RKO (cell line): ENCODE measurements at regions not wholly inside any gene's neighbourhood (a gene's known extent, or its start where the extent isn't known, plus 50 kb on each side); places are given as distances from the start of the nearest gene placed in this dataset.

Experiments
- DNase-seq: peaks from one replicate; pipeline ENCODE4 v3.0.0-alpha.2; 2016; ENCODE audit warnings: low spot score

- no peak for DNase-seq
Observed at GRCh38 chr6:48236375-48236774, 125.4 kb upstream of the PTCHD4 start.

- no peak for DNase-seq
Observed at GRCh38 chr6:48233063-48233462, 122.1 kb upstream of the PTCHD4 start.

DNA sequence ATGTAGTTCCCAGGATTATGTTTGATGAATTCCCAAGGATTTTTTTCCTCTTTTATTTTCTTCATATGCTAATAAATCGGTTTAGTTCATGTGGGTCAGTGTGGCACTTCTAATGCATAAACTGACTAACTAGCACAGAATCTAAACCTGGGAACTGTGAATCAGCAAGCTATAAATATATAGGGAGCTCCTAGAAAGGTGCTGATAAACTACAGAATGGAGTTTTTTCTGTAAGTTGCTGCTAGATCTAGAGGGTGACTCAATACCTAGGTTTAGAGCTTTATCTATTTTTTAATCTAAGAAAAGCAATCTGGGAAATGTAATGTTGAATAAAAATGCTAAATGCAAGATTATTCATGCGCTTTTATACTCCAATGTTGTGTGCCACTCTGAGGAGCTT, 118.8 kb upstream of the PTCHD4 start:
- DNase-seq = no peak

GRCh38 chr6:48222241-48222640, 111.2 kb upstream of the PTCHD4 start:
- DNase-seq = no peak

- DNase-seq = no peak
Observed at GRCh38 chr6:48213076-48213788, 102.2 kb upstream of the PTCHD4 start.

GRCh38 chr6:48212501-48212900, 101.5 kb upstream of the PTCHD4 start:
- DNase-seq = no peak

DNA sequence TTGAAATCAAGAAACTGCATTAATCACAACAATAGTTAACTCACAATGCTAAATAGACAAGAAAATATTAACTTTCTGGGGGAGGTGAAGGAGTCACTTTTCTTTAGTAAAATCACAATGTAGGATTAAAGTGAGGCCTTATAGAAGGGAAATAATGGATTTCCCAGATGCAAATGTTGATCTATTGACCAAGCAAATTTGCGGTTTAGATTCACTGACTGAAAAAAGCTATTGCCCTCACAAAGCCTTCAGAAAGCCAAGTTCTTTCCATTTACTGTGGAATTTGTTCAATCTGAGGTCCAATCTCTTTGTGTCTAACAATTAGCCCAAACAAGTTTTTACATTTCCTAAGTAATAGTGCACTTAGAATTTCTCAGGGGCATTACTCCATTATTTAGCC, 95.1 kb upstream of the PTCHD4 start:
- DNase-seq = no peak

- no peak for DNase-seq
Observed at GRCh38 chr6:48200869-48201390, 89.9 kb upstream of the PTCHD4 start.

GRCh38 chr6:48199499-48199898, 88.5 kb upstream of the PTCHD4 start:
- no peak for DNase-seq

DNA sequence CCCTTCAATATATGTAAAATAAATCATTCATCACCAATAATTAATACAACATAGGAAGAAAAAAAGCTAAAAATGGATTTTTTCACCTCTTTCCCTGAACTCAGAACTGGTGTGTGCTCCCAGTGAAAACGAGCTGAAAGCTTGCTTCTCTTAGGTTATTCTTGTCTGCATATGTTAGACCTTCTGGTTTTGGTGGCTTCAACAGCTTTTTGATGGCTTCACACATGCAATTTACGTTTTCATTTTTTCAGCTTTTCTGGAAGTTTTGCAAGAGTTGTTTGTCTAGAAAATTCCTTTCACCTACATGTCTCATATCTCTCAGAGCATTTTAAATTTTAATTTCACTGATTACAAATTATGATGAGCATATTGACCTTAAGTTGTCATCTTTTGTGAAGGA, 86.9 kb upstream of the PTCHD4 start:
- DNase-seq = no peak

DNA sequence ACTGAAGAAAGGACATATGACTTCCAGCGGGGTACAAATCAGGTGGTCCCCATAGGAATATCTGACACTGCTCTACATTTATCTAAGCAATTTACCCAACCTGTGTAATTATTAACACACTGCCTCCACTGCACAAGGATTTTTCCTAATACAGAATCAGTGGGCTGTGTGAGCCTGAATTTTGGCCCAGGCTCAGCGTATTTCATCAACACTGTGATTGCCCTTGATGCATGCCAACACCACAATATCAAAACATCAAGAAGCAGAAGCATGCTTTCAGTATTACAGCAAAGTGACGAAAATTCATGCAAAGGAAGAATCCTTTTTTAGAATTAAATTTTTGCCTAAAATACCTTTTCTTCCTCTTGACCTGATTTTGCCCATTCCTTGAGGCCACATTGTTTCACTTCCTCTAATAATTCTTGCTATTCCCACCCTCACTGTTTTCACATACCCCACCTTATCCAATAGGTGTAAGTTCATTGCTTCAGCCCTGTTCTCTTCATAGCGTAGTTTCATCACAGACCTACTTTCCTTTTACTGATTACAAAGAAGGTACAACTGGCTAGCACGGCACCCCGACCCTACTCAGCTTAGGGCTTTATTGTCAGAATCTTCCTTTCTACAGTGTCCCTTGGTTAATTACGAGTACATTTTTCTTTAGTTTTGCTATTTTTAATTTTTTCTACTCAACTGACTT, 83.7 kb upstream of the PTCHD4 start:
- DNase-seq = no peak

- no peak for DNase-seq
Observed at GRCh38 chr6:48188158-48188557, 77.2 kb upstream of the PTCHD4 start.

- DNase-seq = no peak
Observed at GRCh38 chr6:48186746-48187145, 75.7 kb upstream of the PTCHD4 start.

DNA sequence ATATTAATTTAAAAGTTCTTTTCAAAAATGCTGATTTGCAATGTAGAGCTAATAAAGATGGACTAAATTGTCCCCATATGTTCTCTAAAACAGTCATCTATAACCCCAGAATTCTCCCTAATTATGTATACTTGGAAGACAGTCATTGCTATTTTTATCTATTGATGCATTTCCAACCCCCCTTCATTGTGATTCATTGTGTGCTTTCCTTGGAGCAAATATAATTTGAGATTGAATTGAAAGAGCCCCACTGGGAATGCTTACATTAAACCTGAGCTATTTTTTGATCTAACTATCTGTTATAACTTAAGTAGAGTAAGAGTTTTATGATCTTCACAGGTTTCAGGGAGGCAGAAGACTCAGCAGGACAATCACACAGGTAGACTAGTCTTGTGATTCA, 73.7 kb upstream of the PTCHD4 start:
- no peak for DNase-seq

DNA sequence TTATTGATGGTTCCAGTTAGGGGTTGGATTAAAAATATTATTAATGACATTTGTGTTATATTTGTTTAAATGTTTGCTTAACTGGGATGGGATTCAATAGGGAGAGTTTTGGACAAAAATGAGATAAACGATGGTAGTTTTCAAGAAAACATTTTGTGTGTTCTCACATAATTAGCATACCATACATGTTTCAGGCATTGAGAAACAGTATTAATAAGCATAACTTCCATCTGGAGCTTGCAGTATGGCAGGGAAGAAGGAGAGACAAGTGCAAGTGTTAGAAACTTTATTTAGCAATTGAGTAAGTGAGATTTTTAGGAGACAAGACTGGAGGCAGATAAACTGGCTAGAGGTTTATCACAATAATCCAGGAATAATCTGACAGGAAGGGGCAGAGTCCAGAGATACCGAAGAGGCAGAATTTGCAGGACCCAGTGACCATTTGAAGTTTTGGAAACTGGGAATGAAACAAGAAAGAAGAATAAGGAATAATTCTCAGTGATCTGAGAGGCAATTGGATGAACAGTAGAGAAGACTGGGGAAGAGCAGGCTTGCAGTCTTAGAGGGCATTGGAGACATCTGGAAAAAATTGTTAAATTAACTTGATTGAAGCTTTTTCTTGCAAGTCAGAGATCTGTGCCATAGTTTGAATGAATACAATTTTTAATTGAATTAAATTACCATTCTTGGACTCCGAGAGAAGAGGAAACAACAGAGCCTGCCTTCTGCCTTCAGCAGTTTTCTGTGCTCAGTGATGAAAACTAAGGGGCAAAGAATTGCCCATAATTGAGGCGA, 73.0 kb upstream of the PTCHD4 start:
- no peak for DNase-seq

DNA sequence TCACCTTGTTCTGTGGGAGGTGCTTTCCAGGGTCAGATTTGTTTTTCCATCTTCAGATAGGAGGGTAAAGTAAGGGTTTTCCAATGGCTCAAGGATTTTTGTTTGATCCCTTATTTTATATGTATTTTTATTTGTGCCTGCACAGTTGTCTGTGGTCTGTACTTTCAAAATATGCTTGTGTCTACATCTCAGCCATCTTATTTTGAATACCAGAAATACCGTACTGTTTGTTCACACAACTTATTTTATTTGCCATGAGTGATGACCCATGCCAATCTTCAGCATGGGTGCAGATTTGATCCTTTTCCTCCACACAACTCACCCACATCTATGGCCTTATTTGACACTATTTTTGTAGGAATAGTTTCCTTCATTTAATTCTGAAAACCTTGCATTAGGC, 72.2 kb upstream of the PTCHD4 start:
- DNase-seq = no peak

GRCh38 chr6:48178700-48179099, 67.7 kb upstream of the PTCHD4 start:
- DNase-seq = no peak

DNA sequence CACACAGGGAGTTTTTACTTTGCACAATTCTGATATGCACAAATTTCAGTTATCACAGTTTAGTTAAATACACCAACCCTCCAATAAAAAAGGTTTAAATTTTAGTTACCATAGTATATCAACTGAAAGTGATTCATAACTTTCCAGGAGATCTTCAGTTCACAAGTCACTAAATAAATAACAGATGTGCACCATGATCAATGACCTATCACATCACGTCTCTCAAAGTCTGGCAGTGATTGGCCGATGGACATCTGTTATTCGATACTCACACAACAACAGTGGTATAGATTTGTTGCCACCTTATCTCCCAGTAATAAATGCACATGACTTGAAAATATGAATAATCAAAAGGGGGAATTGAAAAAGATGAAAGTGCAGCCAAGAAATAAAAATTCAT, 66.8 kb upstream of the PTCHD4 start:
- no peak for DNase-seq

GRCh38 chr6:48176645-48177308, 65.8 kb upstream of the PTCHD4 start:
- DNase-seq = no peak

- DNase-seq = no peak
Observed at GRCh38 chr6:48169635-48170034, 58.6 kb upstream of the PTCHD4 start.
